Breast epithelium (tissue), 4 donors: ENCODE measurements at regions not wholly inside any gene's neighbourhood (a gene's known extent, or its start where the extent isn't known, plus 50 kb on each side); places are given as distances from the start of the nearest gene placed in this dataset.

Experiments used
- DNase-seq, 2 donors: peaks; one replicate each; pipeline ENCODE4 v3.0.0-alpha.2; 2019; ENCODE audit warnings: low spot score in 2 of 2
- H3K27ac ChIP-seq, 2 donors: fragments of 200-600 bp; sonication (generic) in 1 of 2; one replicate each; pipeline ENCODE4 v1.5.1; 2016 to 2019; ENCODE audit warnings: mild to moderate bottlenecking in 1 of 2
- H3K27me3 ChIP-seq, 2 donors: fragments of 200-600 bp; sonication (generic) in 1 of 2; one replicate each; pipeline versions ENCODE4 v1.5.1 to v1.6.0; 2017 to 2019; ENCODE audit warnings: control low read depth in 1 of 2, mild to moderate bottlenecking in 1 of 2
- H3K36me3 ChIP-seq: fragments of 200-600 bp; one replicate; pipeline ENCODE4 v1.5.1; 2019
- H3K4me1 ChIP-seq, 2 donors: fragments of 200-600 bp; sonication (generic); one replicate each; pipeline ENCODE4 v1.5.1; 2016 to 2019; ENCODE audit warnings: control low read depth in 1 of 2
- H3K4me3 ChIP-seq, 3 donors: fragments of 200-600 bp; sonication (generic); 1 replicate in 2 of 3; 2 replicates in 1 of 3; pipeline ENCODE4 v1.5.1; 2016 to 2019; ENCODE audit warnings: mild to moderate bottlenecking in 3 of 3, moderate library complexity in 2 of 3
- H3K9me3 ChIP-seq, 2 donors: fragments of 200-600 bp; sonication (generic) in 1 of 2; one replicate each; pipeline ENCODE4 v1.5.1; 2016 to 2019; ENCODE audit warnings: control low read depth in 1 of 2
- POLR2A ChIP-seq: fragments of 450-650 bp; IDR thresholded peaks from one replicate; pipeline ENCODE4 v1.6.1; 2016; ENCODE audit warnings: antibody characterized with exemption, mild to moderate bottlenecking, moderate library complexity
- POLR2AphosphoS5 ChIP-seq, 3 donors: sonication (generic); formaldehyde crosslinking; IDR thresholded peaks; one replicate each; pipeline ENCODE4 v1.6.1; 2017; ENCODE audit warnings: antibody characterized with exemption in 3 of 3
- intact Hi-C: fragments of 100-400 bp; cut with DNase I; formaldehyde crosslinking; loops from one replicate; pipeline ENCODE4 v1.15.1; 2023; ENCODE audit warnings: low total_unique reads
- TF ChIP-seq, protein P1 (sequence below), 3 donors: fragments of 450-650 bp; IDR thresholded peaks; one replicate each; pipeline ENCODE4 v1.5.1; 2016 to 2017; ENCODE audit warnings: antibody characterized with exemption in 3 of 3, mild to moderate bottlenecking in 3 of 3, moderate library complexity in 3 of 3

GRCh38 chr13:24056616-24057137 lies 103.8 kb upstream of the SPATA13 start:
- no peaks in the 10 kb centered on the region for H3K36me3 ChIP-seq
- H3K27ac ChIP-seq: no peak overlapping the region
- H3K9me3 ChIP-seq: no peaks in the 10 kb centered on the region
- H3K27me3 ChIP-seq: no peaks in the 10 kb centered on the region
- no peak for DNase-seq
- intact Hi-C loops: no loop called here
- no peak overlapping the region for H3K4me3 ChIP-seq
- H3K4me1 ChIP-seq: no peaks in the 10 kb centered on the region
- TF ChIP-seq POLR2AphosphoS5 (IDR thresholded peaks at IDR 0.05): no peak
- TF ChIP-seq, protein P1, sequence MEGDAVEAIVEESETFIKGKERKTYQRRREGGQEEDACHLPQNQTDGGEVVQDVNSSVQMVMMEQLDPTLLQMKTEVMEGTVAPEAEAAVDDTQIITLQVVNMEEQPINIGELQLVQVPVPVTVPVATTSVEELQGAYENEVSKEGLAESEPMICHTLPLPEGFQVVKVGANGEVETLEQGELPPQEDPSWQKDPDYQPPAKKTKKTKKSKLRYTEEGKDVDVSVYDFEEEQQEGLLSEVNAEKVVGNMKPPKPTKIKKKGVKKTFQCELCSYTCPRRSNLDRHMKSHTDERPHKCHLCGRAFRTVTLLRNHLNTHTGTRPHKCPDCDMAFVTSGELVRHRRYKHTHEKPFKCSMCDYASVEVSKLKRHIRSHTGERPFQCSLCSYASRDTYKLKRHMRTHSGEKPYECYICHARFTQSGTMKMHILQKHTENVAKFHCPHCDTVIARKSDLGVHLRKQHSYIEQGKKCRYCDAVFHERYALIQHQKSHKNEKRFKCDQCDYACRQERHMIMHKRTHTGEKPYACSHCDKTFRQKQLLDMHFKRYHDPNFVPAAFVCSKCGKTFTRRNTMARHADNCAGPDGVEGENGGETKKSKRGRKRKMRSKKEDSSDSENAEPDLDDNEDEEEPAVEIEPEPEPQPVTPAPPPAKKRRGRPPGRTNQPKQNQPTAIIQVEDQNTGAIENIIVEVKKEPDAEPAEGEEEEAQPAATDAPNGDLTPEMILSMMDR (IDR thresholded peaks at IDR 0.05): no peak
- TF ChIP-seq POLR2A: no peak

DNA sequence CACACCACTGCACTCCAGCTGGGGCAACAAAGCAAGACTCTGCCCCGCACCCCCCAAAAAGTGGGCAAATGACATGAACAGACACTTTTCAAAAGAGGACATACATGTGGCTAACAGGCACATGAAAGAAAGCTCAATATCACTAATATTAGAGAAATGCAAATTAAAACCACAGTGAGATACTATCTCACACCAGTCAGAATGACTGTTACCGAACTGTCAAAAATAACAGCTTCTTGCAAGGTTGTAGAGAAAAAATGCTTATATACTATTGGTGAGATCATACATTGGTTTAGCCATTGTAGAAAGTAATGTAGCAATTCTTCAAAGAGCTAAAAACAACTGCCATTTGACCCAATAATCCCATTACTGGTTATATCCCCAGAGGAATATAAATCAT lies 99.5 kb upstream of the SPATA13 start:
- intact Hi-C loops: no loop called here
- no peaks in the 10 kb centered on the region for H3K27me3 ChIP-seq
- TF ChIP-seq POLR2A (no peak), POLR2AphosphoS5 (IDR thresholded peaks at IDR 0.05) (no peak)
- TF ChIP-seq, protein P1 (IDR thresholded peaks at IDR 0.05): no peak
- H3K9me3 ChIP-seq: no peaks in the 10 kb centered on the region
- no peaks in the 10 kb centered on the region for H3K36me3 ChIP-seq
- H3K4me1 ChIP-seq: no peaks in the 10 kb centered on the region
- no peak overlapping the region for H3K27ac ChIP-seq
- no peak overlapping the region for H3K4me3 ChIP-seq
- DNase-seq: no peak

- DNase-seq: no peak
- Histone ChIP-seq H3K9me3 (no peaks in the 10 kb centered on the region), H3K4me3 (peak overlapping the region in 1 of 3 donors; percentile 26), H3K27me3 (no peaks in the 10 kb centered on the region), H3K36me3 (no peaks in the 10 kb centered on the region), H3K4me1 (no peaks in the 10 kb centered on the region), H3K27ac (peak overlapping the region; percentile 12 to 49)
- intact Hi-C loops: no loop called here
- TF ChIP-seq, protein P1 (IDR thresholded peaks at IDR 0.05): no peak
- TF ChIP-seq POLR2A: no peak
- TF ChIP-seq POLR2AphosphoS5 (IDR thresholded peaks at IDR 0.05): no peak
Measured at GRCh38 chr13:24063281-24063877, 97.1 kb upstream of the SPATA13 start.

DNA sequence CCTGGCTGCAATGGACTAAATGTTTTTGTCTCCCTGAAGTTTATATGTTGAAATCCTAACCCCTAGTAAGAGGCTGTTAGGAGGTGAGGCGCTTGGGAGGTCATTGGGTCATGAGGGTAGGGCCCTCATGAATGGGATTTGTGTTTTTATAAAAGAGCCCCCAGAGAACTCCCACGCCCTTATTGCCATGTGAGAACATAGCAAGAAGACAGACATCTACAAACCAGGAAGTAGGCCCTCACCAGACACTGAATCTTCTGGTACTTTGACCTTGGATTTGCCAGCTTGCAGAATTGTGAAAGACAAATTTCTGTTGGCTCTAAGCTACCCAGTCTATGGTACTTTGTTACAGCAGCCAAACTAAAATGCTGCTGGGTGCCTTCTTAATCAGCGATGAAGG lies 96.1 kb upstream of the SPATA13 start:
- Histone ChIP-seq H3K27me3 (no peaks in the 10 kb centered on the region), H3K27ac (no peak overlapping the region)

DNA sequence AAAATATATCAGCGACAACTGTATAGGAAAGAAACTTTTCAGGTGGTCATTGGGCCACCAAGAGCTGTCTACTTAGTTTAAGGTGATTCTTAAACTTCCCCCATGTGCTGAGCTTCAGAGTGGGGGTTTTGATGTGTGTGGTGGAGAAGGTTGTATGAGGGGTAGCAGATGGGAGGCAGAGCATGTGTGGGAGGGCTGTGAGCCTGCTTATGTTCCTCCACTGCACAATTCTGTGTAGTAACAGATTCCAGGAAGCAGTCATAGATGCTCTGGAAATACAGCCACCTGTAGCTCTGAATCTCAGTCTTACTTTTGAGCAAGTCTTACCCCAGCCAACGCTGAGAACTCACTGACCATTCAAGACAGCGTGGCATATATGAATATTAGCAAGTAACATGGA lies 95.3 kb upstream of the SPATA13 start:
- intact Hi-C loops: no loop called here
- Histone ChIP-seq H3K9me3 (no peaks in the 10 kb centered on the region), H3K27ac (no peak overlapping the region), H3K36me3 (no peaks in the 10 kb centered on the region), H3K4me3 (no peak overlapping the region), H3K4me1 (no peaks in the 10 kb centered on the region), H3K27me3 (no peaks in the 10 kb centered on the region)
- no peak for TF ChIP-seq POLR2AphosphoS5 (IDR thresholded peaks at IDR 0.05)
- TF ChIP-seq, protein P1 (IDR thresholded peaks at IDR 0.05): no peak
- no peak for TF ChIP-seq POLR2A
- no peak for DNase-seq

More for the DNA sequence above, 96.1 kb upstream of the SPATA13 start:
- H3K4me3 ChIP-seq: no peak overlapping the region
- intact Hi-C loops: no loop called here
- no peaks in the 10 kb centered on the region for H3K4me1 ChIP-seq
- no peak for DNase-seq
- no peaks in the 10 kb centered on the region for H3K9me3 ChIP-seq
- no peak for TF ChIP-seq POLR2A
- TF ChIP-seq, protein P1 (IDR thresholded peaks at IDR 0.05): no peak
- no peak for TF ChIP-seq POLR2AphosphoS5 (IDR thresholded peaks at IDR 0.05)
- H3K36me3 ChIP-seq: no peaks in the 10 kb centered on the region
